HCT116 (cell line): ENCODE measurements at regions not wholly inside any gene's neighbourhood (a gene's known extent, or its start where the extent isn't known, plus 50 kb on each side); places are given as distances from the start of the nearest gene placed in this dataset.

Source experiments
- ATAC-seq: fragments of 200-7000 bp; cut with Tn5 transposase; 2 replicates; pipeline ENCODE4 v1.9.1; 2020; ENCODE audit warnings: mild to moderate bottlenecking, moderate library complexity
- BruUV-seq: library from RNA; stranded (reverse); fragments of 400-500 nt; replicated peaks from 2 replicates; lab custom pipeline; 2021; lab: Mats Ljungman, UMichigan
- CTCF ChIA-PET: fragments of 300-600 bp; sonication (Branson Sonifier 250); formaldehyde crosslinking; loops from one replicate; lab custom pipeline; 2021; ENCODE audit warnings: antibody characterized with exemption; lab: Charles Lee
- POLR2A ChIA-PET: fragments of 300-600, 350-600 bp; sonication (Branson Sonifier 250); formaldehyde crosslinking; loops from one replicate; lab custom pipeline; 2021; ENCODE audit warnings: antibody characterized with exemption; lab: Charles Lee
- RAD21 ChIA-PET, 2 experiments: fragments of 300-600 bp; sonication (Branson Sonifier 250); formaldehyde crosslinking; loops; one replicate each; lab custom pipeline; 2023; ENCODE audit warnings: low total read pairs in 2 of 2; ENCODE audit not compliant: uncharacterized antibody in 2 of 2, unreplicated experiment in 2 of 2, low non-redundant PET in 1 of 2; lab: Charles Lee
- DNase-seq: peaks from one replicate; pipeline ENCODE4 v3.0.0-alpha.2; 2010; ENCODE audit warnings: low read depth, low spot score
- H2AFZ ChIP-seq: fragments of 200-600 bp; shearing (Covaris generic), sonication (generic); 2 replicates; pipeline ENCODE4 v1.6.1; 2017; ENCODE audit warnings: low read depth, mixed run types, mixed read lengths, antibody characterized with exemption, low read length; ENCODE audit not compliant: poor library complexity, severe bottlenecking
- H3K27ac ChIP-seq: 2 replicates; pipeline ENCODE4 v1.5.1; 2012; ENCODE audit warnings: low read depth, low read length
- H3K27me3 ChIP-seq: fragments of 200-600 bp; sonication (generic); 2 replicates; pipeline ENCODE4 v1.6.1; 2016; ENCODE audit warnings: mixed run types, low read length, mixed read lengths; ENCODE audit not compliant: insufficient read depth
- H3K36me3 ChIP-seq, 2 experiments: fragments of 200-500 bp in 1 of 2; fragments of 200-600 bp in 1 of 2; sonication (Bioruptor generic) in 1 of 2; sonication (generic) in 1 of 2; 2 replicates each; pipeline versions ENCODE4 v1.5.1 to v1.6.1; 2014 to 2016; ENCODE audit warnings: low read length in 2 of 2, inconsistent platforms in 1 of 2, mixed read lengths in 1 of 2, mixed run types in 1 of 2; ENCODE audit not compliant: insufficient read depth in 2 of 2, control insufficient read depth in 1 of 2
- H3K4me1 ChIP-seq, 2 experiments: fragments of 200-600 bp in 1 of 2; sonication (generic) in 1 of 2; 2 replicates each; pipeline versions ENCODE4 v1.5.1 to v1.6.1; 2012 to 2017; ENCODE audit warnings: low read length in 2 of 2, inconsistent platforms in 1 of 2, mild to moderate bottlenecking in 1 of 2, mixed read lengths in 1 of 2, mixed run types in 1 of 2, moderate library complexity in 1 of 2; ENCODE audit not compliant: insufficient read depth in 2 of 2, control insufficient read depth in 1 of 2
- H3K4me2 ChIP-seq: fragments of 200-600 bp; sonication (generic); 2 replicates; pipeline ENCODE4 v1.6.1; 2017; ENCODE audit warnings: mixed run types, low read length, mixed read lengths
- H3K4me3 ChIP-seq, 2 experiments: fragments of 200-600 bp in 1 of 2; sonication (generic) in 1 of 2; replicated peaks in 1 of 2; 2 replicates each; pipeline ENCODE4 v1.5.1; 2011 to 2016; ENCODE audit warnings: low read length in 2 of 2, control low read depth in 1 of 2, low read depth in 1 of 2, mild to moderate bottlenecking in 1 of 2, mixed read lengths in 1 of 2, mixed run types in 1 of 2
- H3K79me2 ChIP-seq: fragments of 200-600 bp; sonication (generic); 2 replicates; pipeline ENCODE4 v1.6.1; 2017; ENCODE audit warnings: mild to moderate bottlenecking, mixed run types, low read length, moderate library complexity, mixed read lengths; ENCODE audit not compliant: insufficient read depth
- H3K9ac ChIP-seq: fragments of 200-600 bp; sonication (generic); 2 replicates; pipeline ENCODE4 v1.6.1; 2016; ENCODE audit warnings: low read length, mixed read lengths
- H3K9me2 ChIP-seq: fragments of 200-600 bp; sonication (generic), shearing (Covaris generic); 2 replicates; pipeline ENCODE4 v1.6.1; 2017; ENCODE audit warnings: mixed run types, mild to moderate bottlenecking, moderate library complexity; ENCODE audit not compliant: insufficient read depth
- H3K9me3 ChIP-seq, 2 experiments: fragments of 200-500 bp in 1 of 2; fragments of 200-600 bp in 1 of 2; sonication (Bioruptor generic) in 1 of 2; sonication (generic) in 1 of 2; 2 replicates each; pipeline ENCODE4 v1.6.1; 2014 to 2017; ENCODE audit warnings: low read length in 2 of 2, mixed read lengths in 2 of 2, inconsistent platforms in 1 of 2, low read depth in 1 of 2, mild to moderate bottlenecking in 1 of 2, mixed run types in 1 of 2, moderate library complexity in 1 of 2; ENCODE audit not compliant: control insufficient read depth in 1 of 2, insufficient read depth in 1 of 2
- H4K20me1 ChIP-seq: fragments of 200-600 bp; sonication (generic), shearing (Covaris generic); 2 replicates; pipeline ENCODE4 v1.6.1; 2017; ENCODE audit warnings: mixed run types, mild to moderate bottlenecking, moderate library complexity; ENCODE audit not compliant: insufficient read depth
- CBX3 ChIP-seq: IDR thresholded peaks from 2 replicates; pipeline ENCODE4 v1.6.1; 2012; ENCODE audit warnings: low read depth
- CEBPB ChIP-seq: IDR thresholded peaks from 2 replicates; pipeline ENCODE4 v1.6.1; 2012; ENCODE audit warnings: low read depth
- EGR1 ChIP-seq: IDR thresholded peaks from 2 replicates; pipeline ENCODE4 v1.6.1; 2012; ENCODE audit warnings: low read depth
- JUND ChIP-seq: IDR thresholded peaks from 2 replicates; pipeline ENCODE4 v1.6.1; 2012
- POLR2A ChIP-seq: IDR thresholded peaks from 2 replicates; pipeline ENCODE4 v1.7.0; 2011; ENCODE audit warnings: borderline replicate concordance; ENCODE audit not compliant: insufficient read depth, insufficient read length; ENCODE audit errors: extremely low read depth
- RAD21 ChIP-seq: IDR thresholded peaks from 2 replicates; pipeline ENCODE4 v1.6.1; 2012; ENCODE audit warnings: low read depth, mild to moderate bottlenecking
- SRF ChIP-seq: IDR thresholded peaks from 2 replicates; pipeline ENCODE4 v1.6.1; 2012; ENCODE audit warnings: low read depth
- YY1 ChIP-seq: IDR thresholded peaks from 2 replicates; pipeline ENCODE4 v1.6.1; 2011; ENCODE audit warnings: low read length, low read depth, moderate library complexity, mild to moderate bottlenecking; ENCODE audit not compliant: insufficient replicate concordance; ENCODE audit errors: extremely low read depth
- ZNF274 ChIP-seq: fragments of 200-500 bp; sonication (Bioruptor generic); IDR thresholded peaks from 2 replicates; pipeline ENCODE4 v1.6.1; 2014; ENCODE audit warnings: mild to moderate bottlenecking, low read depth, low read length, inconsistent platforms
- intact Hi-C: fragments of 100-400 bp; cut with micrococcal nuclease; formaldehyde crosslinking; loops from 2 replicates; pipeline ENCODE4 v1.10.0; 2022
- TF ChIP-seq, protein P1 (sequence below): IDR thresholded peaks from 2 replicates; pipeline ENCODE4 v1.6.1; 2012; ENCODE audit warnings: low read depth

DNA sequence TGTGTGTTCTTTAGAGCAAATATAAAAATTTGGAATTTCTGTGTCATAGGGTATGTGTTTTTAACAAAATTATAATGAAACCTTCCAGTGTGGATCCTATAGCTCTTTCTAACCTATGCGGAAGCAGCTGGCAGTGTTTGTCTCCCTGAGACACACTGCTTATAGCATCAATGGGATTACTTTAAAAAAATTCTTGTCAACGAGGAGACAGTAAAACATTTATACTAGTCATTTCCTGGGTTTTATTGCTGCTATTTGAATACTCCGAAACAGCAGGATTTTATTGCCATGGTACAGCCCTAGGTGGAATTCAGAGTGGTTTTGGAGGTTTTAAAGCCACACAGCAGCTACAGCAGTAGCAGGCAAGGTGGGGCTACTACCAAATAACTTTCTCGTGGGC is 145.1 kb upstream of the IL1RAPL2 start:
- no TSS peak for BruUV-seq
- CTCF ChIA-PET, result no interaction called here
- POLR2A ChIA-PET, result no interaction called here
- Histone ChIP-seq H3K9me3 (no peaks in the 10 kb centered on the region), H3K4me1 (no peaks in the 10 kb centered on the region), H3K4me3 (no peak overlapping the region), H3K4me2 (no peak overlapping the region), H4K20me1 (no peaks in the 10 kb centered on the region), H3K79me2 (no peaks in the 10 kb centered on the region), H3K27me3 (0 out of 2 replicates have a peak, but pooled peaks cover 2% of the 10 kb centered on the region), H3K9ac (no peak overlapping the region), H3K9me2 (no peaks in the 10 kb centered on the region), H2AFZ (no peak overlapping the region), H3K36me3 (no peaks in the 10 kb centered on the region), H3K27ac (no peak overlapping the region)
- RAD21 ChIA-PET, result no interaction called here
- intact Hi-C loops, result no loop called here
- no peak for TF ChIP-seq YY1
- TF ChIP-seq CEBPB, result no peak
- no peak for TF ChIP-seq JUND
- no peak for TF ChIP-seq SRF
- TF ChIP-seq, protein P1, sequence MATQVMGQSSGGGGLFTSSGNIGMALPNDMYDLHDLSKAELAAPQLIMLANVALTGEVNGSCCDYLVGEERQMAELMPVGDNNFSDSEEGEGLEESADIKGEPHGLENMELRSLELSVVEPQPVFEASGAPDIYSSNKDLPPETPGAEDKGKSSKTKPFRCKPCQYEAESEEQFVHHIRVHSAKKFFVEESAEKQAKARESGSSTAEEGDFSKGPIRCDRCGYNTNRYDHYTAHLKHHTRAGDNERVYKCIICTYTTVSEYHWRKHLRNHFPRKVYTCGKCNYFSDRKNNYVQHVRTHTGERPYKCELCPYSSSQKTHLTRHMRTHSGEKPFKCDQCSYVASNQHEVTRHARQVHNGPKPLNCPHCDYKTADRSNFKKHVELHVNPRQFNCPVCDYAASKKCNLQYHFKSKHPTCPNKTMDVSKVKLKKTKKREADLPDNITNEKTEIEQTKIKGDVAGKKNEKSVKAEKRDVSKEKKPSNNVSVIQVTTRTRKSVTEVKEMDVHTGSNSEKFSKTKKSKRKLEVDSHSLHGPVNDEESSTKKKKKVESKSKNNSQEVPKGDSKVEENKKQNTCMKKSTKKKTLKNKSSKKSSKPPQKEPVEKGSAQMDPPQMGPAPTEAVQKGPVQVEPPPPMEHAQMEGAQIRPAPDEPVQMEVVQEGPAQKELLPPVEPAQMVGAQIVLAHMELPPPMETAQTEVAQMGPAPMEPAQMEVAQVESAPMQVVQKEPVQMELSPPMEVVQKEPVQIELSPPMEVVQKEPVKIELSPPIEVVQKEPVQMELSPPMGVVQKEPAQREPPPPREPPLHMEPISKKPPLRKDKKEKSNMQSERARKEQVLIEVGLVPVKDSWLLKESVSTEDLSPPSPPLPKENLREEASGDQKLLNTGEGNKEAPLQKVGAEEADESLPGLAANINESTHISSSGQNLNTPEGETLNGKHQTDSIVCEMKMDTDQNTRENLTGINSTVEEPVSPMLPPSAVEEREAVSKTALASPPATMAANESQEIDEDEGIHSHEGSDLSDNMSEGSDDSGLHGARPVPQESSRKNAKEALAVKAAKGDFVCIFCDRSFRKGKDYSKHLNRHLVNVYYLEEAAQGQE, result no peak
- no peak for TF ChIP-seq RAD21
- TF ChIP-seq POLR2A, result no peak
- no peak for TF ChIP-seq ZNF274
- no peak for TF ChIP-seq CBX3
- no peak for TF ChIP-seq EGR1
- ATAC-seq, result no peak
- DNase-seq, result no peak
